Fibroblast of lung (primary cell): ENCODE measurements at regions not wholly inside any gene's neighbourhood (a gene's known extent, or its start where the extent isn't known, plus 50 kb on each side); places are given as distances from the start of the nearest gene placed in this dataset.

Experiments used
- DNase-seq, 2 donors: peaks; one replicate each; pipeline versions ENCODE4 v3.0.0 to v3.0.0-alpha.2; 2010; ENCODE audit warnings: low read depth in 2 of 2
- H2AFZ ChIP-seq: 2 replicates; pipeline ENCODE4 v1.5.1; 2012; ENCODE audit warnings: low read length, control low read depth, inconsistent platforms
- H3K27ac ChIP-seq: 2 replicates; pipeline ENCODE4 v1.5.1; 2011; ENCODE audit warnings: low read length, control low read depth; ENCODE audit not compliant: insufficient read depth
- H3K27me3 ChIP-seq: 2 replicates; pipeline ENCODE4 v1.5.1; 2011; ENCODE audit warnings: mild to moderate bottlenecking, low read length; ENCODE audit not compliant: control insufficient read depth, insufficient read depth
- H3K36me3 ChIP-seq: 2 replicates; pipeline ENCODE4 v1.5.1; 2011; ENCODE audit warnings: low read length; ENCODE audit not compliant: control insufficient read depth, insufficient read depth
- H3K4me1 ChIP-seq: 2 replicates; pipeline ENCODE4 v1.5.1; 2011; ENCODE audit warnings: low read length; ENCODE audit not compliant: control insufficient read depth, insufficient read depth; ENCODE audit errors: extremely low read depth
- H3K4me2 ChIP-seq: 2 replicates; pipeline ENCODE4 v1.5.1; 2011; ENCODE audit warnings: low read length, control low read depth; ENCODE audit not compliant: insufficient read depth; ENCODE audit errors: extremely low read depth
- H3K4me3 ChIP-seq, 4 experiments: fragments of 200-600 bp in 1 of 4; sonication (generic) in 1 of 4; replicated peaks in 1 of 4; 2 replicates each; pipeline ENCODE4 v1.5.1; 2011 to 2016; ENCODE audit warnings: low read length in 4 of 4, low read depth in 3 of 4, mild to moderate bottlenecking in 3 of 4, control low read depth in 2 of 4, inconsistent platforms in 1 of 4, mixed read lengths in 1 of 4; ENCODE audit not compliant: insufficient read depth in 1 of 4; ENCODE audit errors: control extremely low read depth in 1 of 4
- H3K79me2 ChIP-seq: 2 replicates; pipeline ENCODE4 v1.5.1; 2012; ENCODE audit warnings: mild to moderate bottlenecking, low read length, inconsistent platforms; ENCODE audit not compliant: control insufficient read depth, insufficient read depth
- H3K9ac ChIP-seq: 2 replicates; pipeline ENCODE4 v1.5.1; 2011; ENCODE audit warnings: mild to moderate bottlenecking, low read length, control low read depth; ENCODE audit not compliant: insufficient read depth
- H3K9me3 ChIP-seq: 2 replicates; pipeline ENCODE4 v1.5.1; 2012; ENCODE audit warnings: low read depth, low read length; ENCODE audit not compliant: control insufficient read depth, insufficient read depth
- H4K20me1 ChIP-seq: 2 replicates; pipeline ENCODE4 v1.5.1; 2011; ENCODE audit warnings: low read length; ENCODE audit not compliant: control insufficient read depth, insufficient read depth; ENCODE audit errors: extremely low read depth
- EZH2 ChIP-seq: IDR thresholded peaks from 2 replicates; pipeline ENCODE4 v1.5.1; 2012; ENCODE audit warnings: low read length, control low read depth, mild to moderate bottlenecking; ENCODE audit errors: missing control alignments
- TF ChIP-seq, protein P1 (sequence below), 2 donors: IDR thresholded peaks in 1 of 2; conservative IDR thresholded peaks in 1 of 2; 1 replicate in 1 of 2; 2 replicates in 1 of 2; pipeline ENCODE4 v1.5.1; 2011 to 2012; ENCODE audit warnings: low read length in 2 of 2, control low read depth in 1 of 2, inconsistent platforms in 1 of 2, low read depth in 1 of 2, mild to moderate bottlenecking in 1 of 2

GRCh38 chr4:84150177-84150576, 348.9 kb downstream of the NKX6-1 start:
- Histone ChIP-seq H3K9ac (no peak overlapping the region), H3K27ac (no peak overlapping the region), H3K27me3 (no peaks in the 10 kb centered on the region), H2AFZ (no peak overlapping the region), H3K4me1 (no peaks in the 10 kb centered on the region), H4K20me1 (no peaks in the 10 kb centered on the region), H3K9me3 (no peaks in the 10 kb centered on the region), H3K36me3 (no peaks in the 10 kb centered on the region), H3K4me3 (no peak overlapping the region), H3K79me2 (no peaks in the 10 kb centered on the region), H3K4me2 (no peak overlapping the region)
- TF ChIP-seq EZH2 = no peak
- TF ChIP-seq, protein P1, sequence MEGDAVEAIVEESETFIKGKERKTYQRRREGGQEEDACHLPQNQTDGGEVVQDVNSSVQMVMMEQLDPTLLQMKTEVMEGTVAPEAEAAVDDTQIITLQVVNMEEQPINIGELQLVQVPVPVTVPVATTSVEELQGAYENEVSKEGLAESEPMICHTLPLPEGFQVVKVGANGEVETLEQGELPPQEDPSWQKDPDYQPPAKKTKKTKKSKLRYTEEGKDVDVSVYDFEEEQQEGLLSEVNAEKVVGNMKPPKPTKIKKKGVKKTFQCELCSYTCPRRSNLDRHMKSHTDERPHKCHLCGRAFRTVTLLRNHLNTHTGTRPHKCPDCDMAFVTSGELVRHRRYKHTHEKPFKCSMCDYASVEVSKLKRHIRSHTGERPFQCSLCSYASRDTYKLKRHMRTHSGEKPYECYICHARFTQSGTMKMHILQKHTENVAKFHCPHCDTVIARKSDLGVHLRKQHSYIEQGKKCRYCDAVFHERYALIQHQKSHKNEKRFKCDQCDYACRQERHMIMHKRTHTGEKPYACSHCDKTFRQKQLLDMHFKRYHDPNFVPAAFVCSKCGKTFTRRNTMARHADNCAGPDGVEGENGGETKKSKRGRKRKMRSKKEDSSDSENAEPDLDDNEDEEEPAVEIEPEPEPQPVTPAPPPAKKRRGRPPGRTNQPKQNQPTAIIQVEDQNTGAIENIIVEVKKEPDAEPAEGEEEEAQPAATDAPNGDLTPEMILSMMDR (conservative IDR thresholded peaks at IDR 0.05 in 1 of 2, IDR thresholded peaks at IDR 0.05 in 1 of 2; ENCODE audit: low read depth in 1 of 2, low read length in 2 of 2) = no peak
- DNase-seq = no peak

- no peak for TF ChIP-seq EZH2
- TF ChIP-seq, protein P1 (conservative IDR thresholded peaks at IDR 0.05 in 1 of 2, IDR thresholded peaks at IDR 0.05 in 1 of 2; ENCODE audit: low read depth in 1 of 2, low read length in 2 of 2) = no peak
- no peak overlapping the region for H3K27ac ChIP-seq
Measured at GRCh38 chr4:84147831-84148230, 351.3 kb downstream of the NKX6-1 start.

DNA sequence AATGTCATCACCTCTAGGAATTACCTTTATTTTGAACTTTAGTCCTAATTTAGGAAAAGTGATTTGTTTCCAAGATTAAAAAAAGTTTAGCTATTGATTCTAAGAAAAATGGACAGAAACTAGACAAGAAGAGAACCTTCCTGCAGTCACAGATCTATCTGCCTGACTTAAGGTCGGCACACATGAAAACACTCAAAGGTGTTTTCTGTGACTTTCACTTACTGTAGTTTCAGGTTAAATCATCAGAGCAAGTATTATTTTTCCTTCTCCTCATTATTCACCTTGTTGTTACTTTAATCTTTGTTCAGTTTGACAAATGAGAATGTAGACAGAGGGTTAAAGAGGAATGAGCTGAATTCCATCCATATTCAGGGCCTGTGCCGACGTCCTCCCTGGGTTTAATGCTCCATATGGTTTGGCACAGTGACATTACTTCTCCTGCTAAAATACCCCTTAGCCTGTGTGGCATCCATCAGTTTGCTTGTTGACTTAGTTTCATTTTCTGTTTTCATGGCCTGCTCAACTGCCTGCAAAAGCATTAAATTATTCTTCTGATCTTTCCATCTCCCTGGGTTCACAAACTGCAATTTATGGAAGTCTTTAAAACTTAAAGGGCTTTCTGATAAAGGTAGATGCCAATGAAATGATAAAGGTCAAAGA, 352.7 kb downstream of the NKX6-1 start:
- Histone ChIP-seq H2AFZ (no peak overlapping the region), H3K4me2 (no peak overlapping the region), H3K27ac (no peak overlapping the region), H3K79me2 (no peaks in the 10 kb centered on the region), H3K27me3 (no peaks in the 10 kb centered on the region), H3K4me1 (no peaks in the 10 kb centered on the region), H3K36me3 (no peaks in the 10 kb centered on the region), H3K9ac (no peak overlapping the region), H3K9me3 (no peaks in the 10 kb centered on the region), H4K20me1 (no peaks in the 10 kb centered on the region), H3K4me3 (no peak overlapping the region)
- no peak for DNase-seq
- TF ChIP-seq EZH2 = no peak
- TF ChIP-seq, protein P1 (conservative IDR thresholded peaks at IDR 0.05 in 1 of 2, IDR thresholded peaks at IDR 0.05 in 1 of 2; ENCODE audit: low read depth in 1 of 2, low read length in 2 of 2) = no peak

More at GRCh38 chr4:84147831-84148230, 351.3 kb downstream of the NKX6-1 start:
- Histone ChIP-seq H2AFZ (no peak overlapping the region), H3K36me3 (no peaks in the 10 kb centered on the region), H3K4me1 (no peaks in the 10 kb centered on the region), H3K79me2 (no peaks in the 10 kb centered on the region), H3K4me3 (no peak overlapping the region), H3K9me3 (no peaks in the 10 kb centered on the region), H4K20me1 (no peaks in the 10 kb centered on the region), H3K27me3 (no peaks in the 10 kb centered on the region), H3K9ac (no peak overlapping the region), H3K4me2 (no peak overlapping the region)
- DNase-seq = no peak
